Neutrophil (primary cell): ENCODE measurements at regions not wholly inside any gene's neighbourhood (a gene's known extent, or its start where the extent isn't known, plus 50 kb on each side); places are given as distances from the start of the nearest gene placed in this dataset.
"Not testable (repeated sequence)": the region's sequence is repeated elsewhere in the genome, so short reads cannot be mapped to it uniquely, and the experiment has no call there.

ENCODE experiments used
- H3K27ac ChIP-seq: fragments of 200-600 bp; sonication (generic); 2 replicates; pipeline ENCODE4 v1.5.1; 2016; ENCODE audit warnings: mild to moderate bottlenecking, moderate library complexity
- H3K27me3 ChIP-seq: fragments of 200-600 bp; sonication (generic); 2 replicates; pipeline ENCODE4 v1.6.0; 2016; ENCODE audit warnings: mild to moderate bottlenecking
- H3K36me3 ChIP-seq: fragments of 200-600 bp; sonication (generic); 2 replicates; pipeline ENCODE4 v1.5.1; 2017
- H3K4me1 ChIP-seq, 2 experiments: fragments of 200-600 bp in 1 of 2; sonication (generic) in 1 of 2; 1 replicate in 1 of 2; 2 replicates in 1 of 2; pipeline versions ENCODE4 v1.5.1 to v1.6.1; 2013 to 2016; ENCODE audit warnings: low read depth in 1 of 2, low read length in 1 of 2, mild to moderate bottlenecking in 1 of 2, moderate library complexity in 1 of 2; ENCODE audit not compliant: control insufficient read depth in 1 of 2, insufficient read depth in 1 of 2
- H3K4me3 ChIP-seq, 2 experiments: fragments of 200-600 bp in 1 of 2; sonication (generic) in 1 of 2; 1 replicate in 1 of 2; 2 replicates in 1 of 2; pipeline ENCODE4 v1.5.1; 2013 to 2016; ENCODE audit warnings: low read depth in 1 of 2, low read length in 1 of 2, mild to moderate bottlenecking in 1 of 2, moderate library complexity in 1 of 2
- H3K9me3 ChIP-seq: fragments of 200-600 bp; sonication (generic); 2 replicates; pipeline ENCODE4 v1.5.1; 2016
- TF ChIP-seq, protein P1 (sequence below): fragments of 200-600 bp; sonication (generic); IDR thresholded peaks from 2 replicates; pipeline ENCODE4 v1.5.1; 2016; ENCODE audit warnings: antibody characterized with exemption

DNA sequence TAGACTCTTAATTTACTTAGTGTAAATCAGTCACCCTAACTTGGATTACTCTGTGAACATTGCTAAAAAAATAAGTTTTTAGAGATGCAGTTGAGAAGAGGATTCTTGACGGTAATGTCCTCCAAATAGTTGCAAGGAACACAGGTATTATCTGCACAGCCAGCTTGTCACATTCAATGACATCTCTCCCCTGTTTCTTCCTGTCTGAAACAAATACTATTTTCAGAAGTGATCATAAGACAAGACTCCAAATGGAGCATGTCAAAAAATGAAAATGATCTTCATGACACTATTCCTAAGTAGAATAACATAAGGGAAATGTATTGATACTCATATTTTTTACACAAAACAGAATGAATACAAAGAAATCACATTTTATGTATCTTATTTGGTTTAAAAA is 227.9 kb upstream of the CHD1 start:
- H3K9me3 ChIP-seq = no peaks in the 10 kb centered on the region
- H3K36me3 ChIP-seq = no peaks in the 10 kb centered on the region
- TF ChIP-seq, protein P1, sequence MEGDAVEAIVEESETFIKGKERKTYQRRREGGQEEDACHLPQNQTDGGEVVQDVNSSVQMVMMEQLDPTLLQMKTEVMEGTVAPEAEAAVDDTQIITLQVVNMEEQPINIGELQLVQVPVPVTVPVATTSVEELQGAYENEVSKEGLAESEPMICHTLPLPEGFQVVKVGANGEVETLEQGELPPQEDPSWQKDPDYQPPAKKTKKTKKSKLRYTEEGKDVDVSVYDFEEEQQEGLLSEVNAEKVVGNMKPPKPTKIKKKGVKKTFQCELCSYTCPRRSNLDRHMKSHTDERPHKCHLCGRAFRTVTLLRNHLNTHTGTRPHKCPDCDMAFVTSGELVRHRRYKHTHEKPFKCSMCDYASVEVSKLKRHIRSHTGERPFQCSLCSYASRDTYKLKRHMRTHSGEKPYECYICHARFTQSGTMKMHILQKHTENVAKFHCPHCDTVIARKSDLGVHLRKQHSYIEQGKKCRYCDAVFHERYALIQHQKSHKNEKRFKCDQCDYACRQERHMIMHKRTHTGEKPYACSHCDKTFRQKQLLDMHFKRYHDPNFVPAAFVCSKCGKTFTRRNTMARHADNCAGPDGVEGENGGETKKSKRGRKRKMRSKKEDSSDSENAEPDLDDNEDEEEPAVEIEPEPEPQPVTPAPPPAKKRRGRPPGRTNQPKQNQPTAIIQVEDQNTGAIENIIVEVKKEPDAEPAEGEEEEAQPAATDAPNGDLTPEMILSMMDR = no peak
- no peak overlapping the region for H3K4me3 ChIP-seq
- no peak overlapping the region for H3K27ac ChIP-seq
- no peaks in the 10 kb centered on the region for H3K27me3 ChIP-seq
- no peaks in the 10 kb centered on the region for H3K4me1 ChIP-seq

- not testable (repeated sequence) for H3K4me3 ChIP-seq, H3K9me3 ChIP-seq, H3K36me3 ChIP-seq, H3K4me1 ChIP-seq, H3K27me3 ChIP-seq, H3K27ac ChIP-seq
These were observed 214.5 kb upstream of the CHD1 start for GRCh38 chr5:99143283-99143795.

DNA sequence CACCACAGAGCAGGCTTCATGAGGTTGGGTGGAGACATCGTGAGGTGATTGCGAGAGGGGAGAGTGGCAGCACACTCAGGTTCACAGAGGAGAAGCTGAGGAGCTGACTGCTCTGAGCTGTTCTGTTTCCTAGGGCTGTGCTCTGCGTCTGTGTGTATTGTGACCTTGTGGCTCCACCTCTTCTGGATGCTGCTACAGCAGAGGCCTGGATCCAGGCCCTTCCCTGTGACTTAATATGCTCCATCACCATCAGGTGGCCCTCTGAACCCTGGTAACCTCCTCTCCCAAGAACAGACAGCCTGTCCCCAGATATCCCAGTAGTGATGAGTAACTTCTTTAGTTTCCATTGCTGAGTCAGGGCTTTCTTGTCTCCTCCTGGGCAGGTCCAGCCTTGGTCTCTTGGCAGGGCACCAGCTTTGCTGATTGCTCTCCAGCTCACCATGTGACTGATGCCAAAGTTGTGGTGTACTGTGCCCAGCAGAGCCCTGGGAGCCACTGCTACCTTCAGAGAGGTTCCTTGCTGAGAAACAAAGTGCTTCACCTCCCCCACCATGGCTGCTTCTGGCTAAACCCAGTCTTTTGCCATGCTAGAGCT is 212.8 kb upstream of the CHD1 start:
- Histone ChIP-seq H3K4me1 (no peaks in the 10 kb centered on the region), H3K27me3 (no peaks in the 10 kb centered on the region), H3K27ac (no peak overlapping the region), H3K36me3 (no peaks in the 10 kb centered on the region), H3K4me3 (no peak overlapping the region), H3K9me3 (no peaks in the 10 kb centered on the region)
- TF ChIP-seq, protein P1 = no peak

DNA sequence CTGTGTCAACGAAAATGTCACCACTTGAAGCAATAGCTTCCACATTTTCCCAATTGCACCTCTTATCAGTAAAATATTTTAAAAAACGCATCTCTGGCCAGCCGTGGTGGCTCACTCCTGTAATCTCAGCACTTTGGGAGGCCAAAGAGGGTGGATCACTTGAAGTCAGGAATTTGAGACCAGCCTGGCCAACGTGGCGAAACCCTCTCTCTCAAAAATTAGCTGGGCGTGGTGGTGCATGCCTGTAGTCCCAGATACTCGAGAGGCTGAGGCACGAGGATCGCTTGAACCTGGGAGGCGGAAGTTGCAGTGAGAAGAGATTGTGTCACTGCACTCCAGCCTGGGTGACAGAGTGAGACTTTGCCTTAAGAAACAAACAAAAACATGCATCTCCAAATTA is 210.1 kb upstream of the CHD1 start:
- TF ChIP-seq, protein P1 = no peak
- Histone ChIP-seq H3K4me1 (no peaks in the 10 kb centered on the region), H3K4me3 (no peak overlapping the region)

DNA sequence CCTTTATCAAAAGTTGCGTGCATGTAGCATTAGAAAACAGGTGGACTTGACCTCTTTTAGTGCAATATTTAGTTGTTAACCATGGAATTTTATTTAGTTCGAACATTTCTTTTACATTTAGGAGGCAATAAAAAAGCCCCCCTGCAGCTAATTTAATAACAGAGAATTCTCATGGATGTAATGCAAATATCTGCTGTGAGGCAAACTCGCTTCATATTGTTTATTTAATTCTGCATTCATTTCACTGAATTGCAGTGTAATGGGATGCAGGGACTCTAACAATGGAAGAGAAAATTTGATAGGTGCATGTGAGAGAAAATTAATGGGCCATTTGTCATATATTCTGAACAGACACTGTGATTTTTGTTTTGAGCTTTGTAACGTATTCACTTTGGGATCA is 205.1 kb upstream of the CHD1 start:
- H3K36me3 ChIP-seq = no peaks in the 10 kb centered on the region
- TF ChIP-seq, protein P1 = no peak
- no peak overlapping the region for H3K27ac ChIP-seq
- H3K4me3 ChIP-seq = no peak overlapping the region
- no peaks in the 10 kb centered on the region for H3K9me3 ChIP-seq
- no peaks in the 10 kb centered on the region for H3K4me1 ChIP-seq
- no peaks in the 10 kb centered on the region for H3K27me3 ChIP-seq

More for the DNA sequence above, 210.1 kb upstream of the CHD1 start:
- Histone ChIP-seq H3K27ac (no peak overlapping the region), H3K27me3 (no peaks in the 10 kb centered on the region), H3K9me3 (no peaks in the 10 kb centered on the region), H3K36me3 (no peaks in the 10 kb centered on the region)

DNA sequence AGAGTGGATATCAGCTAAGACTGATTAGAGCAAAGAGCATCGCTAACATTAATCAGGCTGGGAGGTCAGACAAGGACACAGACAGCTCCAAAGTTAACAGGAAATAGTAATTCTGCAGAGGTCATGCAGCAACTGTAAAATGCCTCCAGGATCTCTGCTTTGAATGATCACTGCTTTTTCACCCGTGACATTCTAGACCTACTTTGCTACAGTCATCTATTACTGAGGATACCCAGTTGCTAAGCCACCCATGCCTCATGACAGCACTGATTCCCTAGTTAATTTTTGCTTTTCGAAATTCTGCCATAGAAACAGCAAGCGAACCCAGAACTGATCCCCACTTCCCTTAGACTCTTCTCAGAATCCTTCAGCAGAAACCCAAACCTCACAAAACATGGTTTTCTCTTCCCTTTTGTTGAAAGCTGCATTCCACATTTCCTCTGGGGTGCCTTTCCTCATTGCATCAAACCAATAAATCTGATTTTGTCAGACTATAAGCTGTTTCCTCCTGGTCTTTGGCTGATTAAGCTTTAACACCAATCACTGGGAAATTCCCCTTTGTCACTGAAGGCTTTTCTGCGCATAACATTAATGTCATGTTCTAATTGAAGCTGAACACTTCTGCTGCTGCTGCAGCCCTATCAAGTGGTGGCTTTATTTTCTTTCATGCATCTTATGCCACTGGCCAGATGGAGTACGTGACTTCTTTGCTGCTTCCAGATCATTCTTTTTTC is 201.1 kb upstream of the CHD1 start:
- no peak overlapping the region for H3K4me3 ChIP-seq
- H3K36me3 ChIP-seq = no peaks in the 10 kb centered on the region
- no peak overlapping the region for H3K27ac ChIP-seq
- no peaks in the 10 kb centered on the region for H3K27me3 ChIP-seq
- no peaks in the 10 kb centered on the region for H3K9me3 ChIP-seq
- TF ChIP-seq, protein P1 = no peak
- no peaks in the 10 kb centered on the region for H3K4me1 ChIP-seq
